GM19468 (cell line): ENCODE measurements at regions not wholly inside any gene's neighbourhood (a gene's known extent, or its start where the extent isn't known, plus 50 kb on each side); places are given as distances from the start of the nearest gene placed in this dataset.
"Not testable (repeated sequence)": the region's sequence is repeated elsewhere in the genome, so short reads cannot be mapped to it uniquely, and the experiment has no call there.

Source experiments
- ATAC-seq: cut with Tn5 transposase; IDR thresholded peaks from one replicate; pipeline ENCODE4 v1.9.1; 2021; ENCODE audit warnings: mild to moderate bottlenecking, moderate library complexity, moderate number of reproducible peaks; ENCODE audit not compliant: unreplicated experiment; ENCODE audit errors: extremely low read depth

- no peak for ATAC-seq
Observed at GRCh38 chr13:44815623-44816022, 173.6 kb downstream of the NUFIP1 start.

- no peak for ATAC-seq
Observed at GRCh38 chr13:44814836-44815235, 174.4 kb downstream of the NUFIP1 start.

GRCh38 chr13:44814161-44814560 lies 175.1 kb downstream of the NUFIP1 start:
- no peak for ATAC-seq

- no peak for ATAC-seq
Observed at GRCh38 chr13:44812818-44813217, 176.5 kb downstream of the NUFIP1 start.

- ATAC-seq: no peak
Observed at GRCh38 chr13:44810061-44810840, 179.0 kb downstream of the NUFIP1 start.

GRCh38 chr13:44809190-44809589 lies 180.1 kb downstream of the NUFIP1 start:
- no peak for ATAC-seq

- ATAC-seq: no peak
Observed at GRCh38 chr13:44808185-44808584, 181.1 kb downstream of the NUFIP1 start.

GRCh38 chr13:44807449-44808034 lies 181.7 kb downstream of the NUFIP1 start:
- no peak for ATAC-seq

- ATAC-seq: no peak
Observed at GRCh38 chr13:44806826-44807225, 182.4 kb downstream of the NUFIP1 start.

- ATAC-seq: no peak
Observed at GRCh38 chr13:44805585-44805984, 183.7 kb downstream of the NUFIP1 start.

- ATAC-seq: no peak
Observed at GRCh38 chr13:44803390-44803789, 185.9 kb downstream of the NUFIP1 start.

- no peak for ATAC-seq
Observed at GRCh38 chr13:44802491-44802890, 186.8 kb downstream of the NUFIP1 start.

GRCh38 chr13:44801990-44802389 lies 187.3 kb downstream of the NUFIP1 start:
- no peak for ATAC-seq

- ATAC-seq: no peak
Observed at GRCh38 chr13:44800626-44801025, 188.6 kb downstream of the NUFIP1 start.

- ATAC-seq: no peak
Observed at GRCh38 chr13:44797685-44798084, 191.6 kb downstream of the NUFIP1 start.

GRCh38 chr13:44796597-44797490 lies 192.4 kb downstream of the NUFIP1 start:
- no peak for ATAC-seq

- not testable (repeated sequence) for ATAC-seq
Observed at GRCh38 chr13:44796039-44796438, 193.2 kb downstream of the NUFIP1 start.

- ATAC-seq: no peak
Observed at GRCh38 chr13:44795176-44795575, 194.1 kb downstream of the NUFIP1 start.

- no peak for ATAC-seq
Observed at GRCh38 chr13:44792096-44792495, 197.2 kb downstream of the NUFIP1 start.

GRCh38 chr13:44790289-44790688 lies 199.0 kb downstream of the NUFIP1 start:
- no peak for ATAC-seq

- ATAC-seq: no peak
Observed at GRCh38 chr13:44787617-44788016, 201.7 kb downstream of the NUFIP1 start.
